ENCODE measurements at regions not wholly inside any gene's neighbourhood (a gene's known extent, or its start where the extent isn't known, plus 50 kb on each side); places are given as distances from the start of the nearest gene placed in this dataset.
"Not testable (repeated sequence)": the region's sequence is repeated elsewhere in the genome, so short reads cannot be mapped to it uniquely, and the experiment has no call there.

GRCh38 chr3:162936706-162937105 is 1440.1 kb downstream of the OTOL1 start:
- no peak for DNase-seq

- no peak for DNase-seq
These were observed 1441.5 kb downstream of the OTOL1 start for GRCh38 chr3:162938083-162938482.

- DNase-seq = no peak
These were observed 1449.0 kb downstream of the OTOL1 start for GRCh38 chr3:162945626-162946025.

GRCh38 chr3:162956711-162957110 is 1460.1 kb downstream of the OTOL1 start:
- DNase-seq = no peak

- DNase-seq = no peak
These were observed 1463.7 kb downstream of the OTOL1 start for GRCh38 chr3:162960269-162960668.

- DNase-seq = no peak
These were observed 1473.7 kb downstream of the OTOL1 start for GRCh38 chr3:162970292-162970691.

GRCh38 chr3:162971715-162972114 is 1475.1 kb downstream of the OTOL1 start:
- DNase-seq = no peak

- DNase-seq = no peak
These were observed 1476.9 kb downstream of the OTOL1 start for GRCh38 chr3:162973428-162973917.

- no peak for DNase-seq
These were observed 1481.5 kb downstream of the OTOL1 start for GRCh38 chr3:162978136-162978535.

- DNase-seq = no peak
These were observed 1488.1 kb downstream of the OTOL1 start for GRCh38 chr3:162984746-162985145.

- DNase-seq = not testable (repeated sequence)
These were observed 1490.6 kb downstream of the OTOL1 start for GRCh38 chr3:162987085-162987794.

- DNase-seq = no peak
These were observed 1496.1 kb downstream of the OTOL1 start for GRCh38 chr3:162992741-162993140.

GRCh38 chr3:162994165-162994564 is 1497.6 kb downstream of the OTOL1 start:
- DNase-seq = no peak

GRCh38 chr3:162996368-162996767 is 1499.8 kb downstream of the OTOL1 start:
- no peak for DNase-seq

GRCh38 chr3:162998205-162998604 is 1501.6 kb downstream of the OTOL1 start:
- DNase-seq = no peak

- no peak for DNase-seq
These were observed 1515.0 kb downstream of the OTOL1 start for GRCh38 chr3:163011596-163011995.

GRCh38 chr3:163016251-163016650 is 1519.6 kb downstream of the OTOL1 start:
- DNase-seq = no peak

GRCh38 chr3:163018067-163018466 is 1521.5 kb downstream of the OTOL1 start:
- DNase-seq = no peak

GRCh38 chr3:163018664-163019063 is 1522.1 kb downstream of the OTOL1 start:
- no peak for DNase-seq

- no peak for DNase-seq
These were observed 1522.7 kb downstream of the OTOL1 start for GRCh38 chr3:163019260-163019659.

GRCh38 chr3:163033652-163034051 is 1537.0 kb downstream of the OTOL1 start:
- no peak for DNase-seq

- DNase-seq = no peak
These were observed 1543.0 kb downstream of the OTOL1 start for GRCh38 chr3:163039636-163040035.

GRCh38 chr3:163043074-163043473 is 1546.5 kb downstream of the OTOL1 start:
- no peak for DNase-seq

GRCh38 chr3:163045945-163046344 is 1549.3 kb downstream of the OTOL1 start:
- no peak for DNase-seq

- DNase-seq = no peak
These were observed 1552.3 kb downstream of the OTOL1 start for GRCh38 chr3:163048881-163049280.
